Right kidney (tissue), 1 donor: ENCODE measurements at regions not wholly inside any gene's neighbourhood (a gene's known extent, or its start where the extent isn't known, plus 50 kb on each side); places are given as distances from the start of the nearest gene placed in this dataset.
"Not testable (repeated sequence)": the region's sequence is repeated elsewhere in the genome, so short reads cannot be mapped to it uniquely, and the experiment has no call there.

Experiments
- DNase-seq: peaks from one replicate; pipeline ENCODE4 v3.0.0-alpha.2; 2016

DNA sequence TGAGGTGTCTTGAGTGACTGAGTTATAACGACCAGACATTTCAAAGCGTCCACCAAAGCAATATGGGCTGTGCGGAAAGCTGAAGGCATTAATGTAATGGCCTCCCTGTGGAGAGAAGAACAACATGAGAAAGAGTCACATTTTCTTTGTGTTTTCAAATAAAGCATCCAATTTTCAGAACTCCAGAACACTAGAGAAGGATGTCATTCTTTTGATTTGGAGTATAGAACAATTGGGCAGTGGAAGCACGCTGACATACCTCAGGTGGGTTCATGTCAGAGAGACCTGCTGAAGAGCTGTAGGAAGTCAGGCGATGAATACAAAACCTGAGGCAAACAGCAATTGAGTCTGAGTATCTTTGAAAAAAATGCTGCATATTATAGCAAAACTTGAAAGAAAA, 556.5 kb downstream of the GABRG2 start:
- DNase-seq: no peak

DNA sequence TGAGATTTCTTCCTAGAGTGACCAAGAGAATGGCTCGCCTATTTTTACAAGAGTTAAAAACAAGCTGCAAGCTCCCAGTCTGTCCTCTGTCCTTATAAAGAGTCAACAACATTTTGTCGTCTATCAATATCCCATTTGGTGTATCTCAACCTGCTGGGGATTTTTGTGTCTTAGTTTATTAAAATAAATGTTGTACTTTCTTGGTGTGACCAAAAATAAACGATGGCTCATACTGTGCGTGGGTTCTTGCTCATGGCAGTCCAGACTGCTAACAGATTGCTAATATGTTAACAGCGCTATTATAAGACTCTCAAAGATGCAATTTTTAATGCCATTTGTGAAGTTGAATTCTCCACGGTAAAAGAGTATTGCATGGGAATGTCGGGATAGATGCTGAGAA, 569.9 kb downstream of the GABRG2 start:
- DNase-seq: no peak

DNA sequence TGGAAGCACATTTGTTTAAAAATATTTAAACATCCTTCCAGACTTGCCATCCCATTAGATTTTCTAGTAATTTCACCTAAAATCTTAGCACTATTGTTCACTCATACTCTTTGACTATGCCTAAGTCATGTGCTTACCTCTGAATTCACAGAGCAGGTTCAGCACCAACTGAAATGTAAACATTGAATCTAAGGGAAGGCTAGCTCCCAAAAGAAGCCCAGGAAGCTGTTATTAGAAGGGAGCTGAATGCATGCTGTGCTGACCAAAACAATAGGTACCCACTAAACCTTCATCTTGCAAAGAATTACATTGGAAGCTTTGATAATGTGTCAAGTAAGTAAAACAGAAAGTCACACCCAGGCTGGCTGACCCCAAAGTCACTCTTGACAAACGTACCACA, 571.3 kb downstream of the GABRG2 start:
- DNase-seq: no peak

DNA sequence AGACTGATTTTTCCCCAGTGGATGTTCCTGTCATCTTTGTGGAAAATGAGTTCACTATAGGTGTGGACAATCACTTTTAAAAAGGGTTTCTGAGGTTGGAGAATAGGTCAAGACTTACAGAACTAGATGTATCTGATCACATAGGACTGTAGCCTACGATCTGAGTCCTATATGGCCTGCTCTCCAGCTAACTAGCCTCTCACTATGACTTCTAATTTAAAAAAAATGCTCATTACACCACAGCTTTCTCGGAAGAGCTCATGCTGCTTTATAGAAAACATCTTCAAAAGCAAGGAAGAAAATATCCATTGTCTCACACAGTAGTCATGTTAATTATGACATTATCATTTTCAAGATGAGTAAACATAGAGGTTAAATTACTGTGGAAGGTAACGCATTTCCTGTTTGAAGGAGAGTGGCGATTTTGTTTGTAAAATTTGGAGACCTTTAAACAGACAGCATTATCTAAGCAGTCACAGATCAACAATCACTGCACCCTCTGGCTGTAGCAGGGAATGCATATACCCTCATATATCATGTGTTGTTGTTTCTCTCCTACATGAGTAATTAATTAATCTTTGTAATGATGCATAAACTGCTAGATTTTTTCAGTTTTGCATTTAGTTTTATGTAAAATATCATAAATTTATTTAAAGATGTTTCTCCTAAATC, 573.7 kb downstream of the GABRG2 start:
- DNase-seq: no peak

DNA sequence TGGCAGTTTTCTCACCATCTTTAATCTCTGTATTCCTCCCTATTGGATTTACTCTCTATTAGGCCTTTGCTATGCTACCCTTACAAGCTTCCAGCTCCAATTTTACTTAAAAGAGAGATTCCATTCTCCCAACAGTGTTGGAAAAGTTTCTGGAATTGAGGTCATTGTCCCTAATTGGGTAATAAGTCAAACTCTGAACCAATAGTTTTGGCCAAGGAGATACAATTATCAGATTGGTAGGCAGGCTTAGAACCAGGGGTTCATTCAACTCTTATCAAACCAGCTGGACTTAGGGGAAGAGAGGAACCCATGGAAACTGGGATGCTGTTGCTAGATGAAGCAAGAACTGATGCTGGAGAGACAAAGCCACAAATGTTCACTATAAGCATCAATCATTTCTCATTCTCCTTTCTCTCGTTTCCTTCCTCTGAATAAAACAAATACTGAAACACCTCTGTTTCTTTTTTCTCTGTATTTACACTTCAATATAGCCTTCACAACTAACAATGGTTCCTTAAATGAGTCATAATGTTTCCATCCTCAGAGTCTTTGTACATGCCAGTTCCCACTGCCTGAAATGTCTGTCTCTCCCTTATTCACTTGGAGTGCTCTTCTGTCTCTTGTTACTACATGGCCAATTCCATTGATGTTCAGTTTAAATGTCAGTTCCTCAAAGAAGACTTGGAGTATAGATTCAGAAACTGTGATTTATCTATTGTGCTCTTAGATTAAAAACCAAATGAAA, 587.3 kb downstream of the GABRG2 start:
- DNase-seq: no peak

DNA sequence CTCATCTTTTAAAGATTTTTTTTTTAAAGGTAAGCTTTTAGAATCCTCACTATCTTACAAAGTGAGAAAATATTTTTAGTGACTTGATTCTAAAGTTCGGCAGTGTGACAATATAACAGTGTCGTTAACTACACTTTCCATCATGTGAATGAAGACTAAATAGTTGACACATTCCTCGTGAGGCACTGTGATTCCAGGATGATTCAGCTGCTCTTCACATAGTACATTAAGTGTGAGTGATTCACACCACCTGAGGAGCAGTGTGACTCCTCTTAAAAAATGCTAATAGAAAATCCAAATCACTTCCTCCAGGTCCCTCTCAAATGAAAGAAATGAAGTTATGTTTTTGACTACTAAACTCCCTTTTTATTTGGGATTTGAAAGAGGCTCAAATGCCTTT, 589.5 kb downstream of the GABRG2 start:
- no peak for DNase-seq

DNA sequence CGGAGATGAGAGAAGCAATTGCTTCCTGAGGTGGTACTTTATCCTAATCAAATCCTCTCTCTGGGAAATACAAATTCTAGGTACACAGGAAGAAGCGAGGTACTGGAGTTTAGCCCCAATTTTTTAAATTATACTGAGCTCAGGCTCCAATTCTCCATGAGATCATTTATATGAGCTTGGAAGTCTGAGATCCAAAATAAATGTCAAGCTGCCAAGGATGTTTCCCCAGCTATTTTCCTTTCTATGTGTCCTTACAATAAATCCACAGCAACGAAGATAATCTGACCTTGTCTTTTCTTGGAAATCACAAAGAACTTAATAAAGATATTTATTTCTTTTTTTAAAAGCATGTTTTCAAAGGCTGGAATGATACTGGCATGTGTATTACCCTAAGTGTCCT, 597.3 kb downstream of the GABRG2 start:
- no peak for DNase-seq

DNA sequence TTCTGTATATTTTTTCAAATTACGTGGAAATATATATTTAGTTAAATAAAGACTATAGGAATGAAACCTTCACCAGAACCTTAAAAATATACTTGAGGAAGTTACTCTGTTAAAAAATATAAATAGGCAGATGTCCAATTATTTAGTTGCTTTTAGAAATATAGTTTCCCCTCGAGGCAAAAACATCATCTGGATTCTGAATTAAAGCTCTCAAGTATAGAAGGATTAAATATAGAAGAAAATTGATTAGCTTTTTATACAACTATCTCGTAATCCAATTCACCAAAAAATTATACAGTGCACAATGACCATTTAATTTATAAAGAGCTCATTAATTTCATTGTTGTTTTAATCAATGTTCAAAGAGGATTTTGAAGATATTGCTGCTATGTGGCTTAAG, 601.4 kb downstream of the GABRG2 start:
- DNase-seq: no peak

DNA sequence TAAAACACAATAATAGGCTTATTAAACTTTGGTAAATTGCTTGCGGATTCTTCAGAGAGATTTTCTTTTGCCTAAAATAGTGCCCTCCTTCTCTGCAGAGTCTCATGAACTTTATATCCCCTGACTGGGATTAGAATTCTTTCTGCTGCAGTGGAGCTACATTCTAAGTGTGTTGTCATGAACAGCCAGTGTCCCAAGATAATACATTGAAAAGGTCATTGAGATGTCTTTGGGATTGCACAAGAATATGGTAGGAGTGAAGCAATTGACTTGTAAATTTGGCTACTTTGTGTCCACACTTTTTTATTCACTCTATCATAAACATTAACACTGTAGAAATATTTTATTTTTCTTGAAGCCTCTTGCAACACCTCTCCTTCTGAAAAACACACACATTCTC, 604.5 kb downstream of the GABRG2 start:
- DNase-seq: no peak

DNA sequence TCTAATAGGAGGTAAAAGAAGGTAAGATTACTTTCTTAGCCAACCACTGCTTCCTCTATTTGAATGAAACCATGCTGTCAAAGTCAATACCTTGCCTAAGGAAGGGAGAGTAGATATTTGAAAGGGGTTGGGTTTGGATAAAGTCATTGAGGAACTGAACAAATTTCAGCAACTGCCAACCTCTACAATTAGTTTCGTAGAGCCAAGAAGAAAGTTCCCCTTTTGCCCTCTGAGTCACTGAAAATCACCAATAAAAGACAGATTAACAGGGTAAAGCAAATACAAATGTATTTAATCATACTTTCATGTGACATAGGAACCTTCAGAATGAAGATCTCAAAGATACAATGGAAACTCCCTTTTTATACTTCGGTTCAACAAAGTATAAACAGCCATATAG, 615.7 kb downstream of the GABRG2 start:
- DNase-seq: no peak

DNA sequence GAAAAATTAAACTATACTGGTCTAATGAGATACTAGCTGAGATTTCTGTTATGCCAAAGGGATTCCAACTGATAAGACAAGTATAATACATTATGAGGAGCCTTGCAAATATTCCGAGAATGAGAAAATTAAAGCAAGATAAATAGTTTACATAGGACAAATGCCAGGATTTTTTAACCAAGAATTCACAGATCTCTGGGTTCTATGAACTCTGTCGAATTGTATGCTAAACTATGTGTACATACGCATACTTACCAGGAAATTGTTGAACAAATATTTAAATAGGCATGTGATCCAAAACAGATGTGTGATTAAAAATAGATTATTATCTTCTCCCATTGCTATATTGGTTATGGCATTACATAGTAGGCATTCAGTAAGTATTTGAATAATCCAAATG, 616.6 kb downstream of the GABRG2 start:
- no peak for DNase-seq

DNA sequence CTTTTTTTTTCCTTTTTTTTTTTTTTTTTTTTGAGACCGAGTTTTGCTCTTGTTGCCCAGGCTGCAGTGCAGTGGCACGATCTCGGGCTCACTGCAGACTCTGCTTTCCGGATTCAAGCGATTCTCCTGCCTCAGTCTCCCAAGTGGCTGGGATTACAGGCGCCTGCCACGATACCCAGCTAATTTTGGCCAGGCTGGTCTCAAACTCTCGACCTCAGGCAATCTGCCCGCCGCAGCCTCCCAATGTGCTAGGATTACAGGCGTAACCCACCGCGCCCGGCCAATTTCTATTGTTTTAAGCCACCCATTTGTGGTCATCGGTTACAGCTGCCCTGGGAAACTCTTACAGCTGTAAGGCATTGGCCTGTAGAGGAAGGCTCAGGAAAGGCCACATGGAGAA, 617.7 kb downstream of the GABRG2 start:
- no peak for DNase-seq

DNA sequence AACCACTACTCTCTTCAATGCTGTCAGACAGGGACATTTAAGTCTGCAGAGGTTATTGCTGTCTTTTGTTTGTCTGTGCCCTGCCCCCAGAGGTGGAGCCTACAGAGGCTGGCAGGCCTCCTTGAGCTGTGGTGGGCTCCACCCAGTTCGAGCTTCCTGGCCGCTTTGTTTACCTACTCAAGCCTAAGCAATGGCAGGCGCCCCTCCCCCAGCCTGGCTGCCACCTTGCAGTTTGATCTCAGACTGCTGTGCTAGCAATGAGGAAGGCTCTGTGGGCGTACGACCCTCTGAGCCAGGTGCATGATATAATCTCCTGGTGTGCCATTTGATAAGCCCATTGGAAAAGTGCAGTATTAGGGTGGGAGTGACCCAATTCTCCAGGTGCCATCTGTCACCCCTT, 628.7 kb downstream of the GABRG2 start:
- DNase-seq: not testable (repeated sequence)

DNA sequence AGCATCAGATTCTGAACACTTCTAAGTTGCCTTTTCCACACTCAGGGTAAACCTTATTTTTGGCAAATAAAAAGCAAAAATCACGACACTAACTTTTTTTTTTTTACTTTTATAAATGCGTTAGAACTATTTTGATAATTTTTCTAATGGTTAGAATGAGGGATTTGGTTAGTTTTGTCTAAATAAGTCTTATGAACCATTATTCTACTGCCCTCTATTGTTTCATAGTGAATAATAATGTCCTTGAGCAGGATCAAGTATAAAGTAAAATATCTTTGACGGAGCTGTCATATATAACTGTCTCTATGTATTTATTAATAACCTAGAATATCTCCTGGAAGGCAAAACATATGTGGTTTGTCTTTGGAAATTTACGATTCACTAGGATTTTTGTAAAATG, 631.8 kb downstream of the GABRG2 start:
- DNase-seq: no peak

DNA sequence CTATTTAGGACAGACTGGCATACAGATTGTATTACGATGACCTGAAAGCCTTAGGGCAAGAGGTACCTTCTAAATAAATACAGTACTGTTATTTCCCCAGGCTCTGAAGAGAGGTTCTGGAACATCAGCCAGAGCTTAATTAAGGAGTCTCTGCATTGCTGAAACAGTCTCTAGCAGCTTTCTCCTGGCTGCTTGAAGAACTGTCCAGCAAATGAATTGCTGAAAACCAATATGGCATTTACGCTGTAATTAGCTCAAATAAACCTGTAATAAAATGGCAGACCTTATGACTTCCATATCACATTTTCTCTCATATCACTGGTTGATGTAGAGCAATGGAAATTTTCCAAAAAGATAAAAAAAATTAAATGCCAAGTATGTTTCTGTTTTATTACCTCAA, 636.3 kb downstream of the GABRG2 start:
- DNase-seq: no peak

DNA sequence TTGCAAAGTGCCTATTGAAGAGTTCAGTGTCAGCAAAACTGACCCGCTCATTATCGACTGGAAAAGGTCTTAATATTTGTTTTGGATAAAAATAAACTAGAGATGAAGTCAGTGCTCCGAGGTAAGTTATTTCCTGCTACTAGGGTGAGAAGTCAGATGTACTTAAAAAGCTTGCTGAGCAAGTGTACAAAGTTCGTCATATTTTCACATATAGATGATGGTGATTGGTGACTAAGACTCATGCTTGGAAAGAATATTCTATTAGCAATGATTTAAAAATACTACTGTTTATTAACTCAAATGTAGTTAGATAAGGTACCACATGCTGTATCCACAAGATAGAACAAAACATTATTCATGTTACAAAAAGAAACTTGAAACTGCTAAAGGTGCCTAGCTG, 643.7 kb downstream of the GABRG2 start:
- DNase-seq: no peak

DNA sequence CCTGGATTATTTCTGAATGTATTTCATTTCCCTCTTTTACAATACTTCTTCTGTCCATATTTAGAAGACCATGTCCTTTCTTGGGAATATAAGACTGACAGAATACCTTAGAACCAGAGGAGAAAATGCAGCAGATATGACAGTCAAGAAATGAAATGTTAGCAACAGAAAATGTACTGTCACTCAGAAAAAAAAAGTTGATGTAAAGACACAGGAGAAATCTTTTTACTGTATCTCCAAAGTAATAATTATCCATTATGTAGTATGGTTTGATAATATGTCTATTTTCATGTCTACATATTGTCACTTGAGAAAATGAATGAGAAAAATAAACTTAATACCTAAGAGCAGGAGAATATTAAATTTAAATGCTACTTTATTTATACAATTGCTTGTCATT, 652.1 kb downstream of the GABRG2 start:
- no peak for DNase-seq

DNA sequence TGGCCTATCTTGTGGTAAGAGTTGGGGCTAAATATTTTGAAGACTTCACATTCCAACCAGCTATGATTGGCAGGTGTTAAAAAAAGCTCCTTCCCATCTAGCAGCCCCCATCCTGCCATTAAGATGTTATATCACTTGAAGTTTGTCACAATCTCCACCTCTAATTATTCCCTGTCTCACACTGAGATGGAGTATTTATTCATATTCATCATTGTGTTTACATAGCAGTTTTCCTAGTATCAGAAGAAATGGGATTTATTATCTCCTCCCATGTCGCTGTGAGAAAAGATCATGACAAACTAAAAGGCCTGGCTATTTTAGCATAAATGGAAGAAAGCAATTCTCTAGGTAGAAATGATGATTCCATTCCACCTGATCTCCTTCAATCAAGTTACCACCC, 653.6 kb downstream of the GABRG2 start:
- DNase-seq: no peak

DNA sequence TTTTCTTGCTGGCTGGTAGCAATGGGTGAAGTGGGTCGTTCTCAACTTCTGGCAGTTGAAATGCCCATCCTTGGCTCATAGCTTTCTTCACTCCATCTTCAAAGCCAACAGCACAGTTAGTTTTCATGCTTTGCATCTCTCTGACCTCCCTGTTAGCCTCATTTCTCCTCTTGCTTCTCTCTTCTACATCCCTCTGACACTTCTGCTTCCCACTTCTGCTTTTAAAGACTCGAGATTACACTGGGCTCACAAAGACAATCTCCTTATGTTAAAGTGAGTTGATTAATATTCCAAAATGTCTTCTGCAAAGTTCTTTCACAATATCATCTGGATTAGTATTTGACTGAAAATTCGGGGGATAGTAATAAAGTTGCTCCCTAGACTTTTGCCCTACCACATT, 684.8 kb upstream of the CCNG1 start:
- no peak for DNase-seq

DNA sequence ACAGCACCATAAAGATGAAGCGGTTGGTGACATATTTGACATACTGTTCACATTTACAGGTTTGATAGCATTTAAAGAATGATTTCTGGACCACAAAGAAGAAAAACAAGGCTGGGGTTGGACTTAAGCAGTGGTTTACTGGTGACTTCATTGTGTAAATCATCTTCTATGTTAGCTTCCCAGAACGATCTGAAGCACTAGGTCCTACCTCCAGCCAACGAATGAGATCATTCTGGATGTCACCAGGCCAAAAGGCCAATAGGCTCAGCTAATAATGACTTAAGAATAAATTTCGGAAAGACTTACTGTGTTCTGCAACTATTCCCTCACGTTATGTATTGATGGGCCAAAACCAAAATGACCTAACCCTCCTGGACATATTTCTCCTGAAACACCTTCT, 675.3 kb upstream of the CCNG1 start:
- no peak for DNase-seq

DNA sequence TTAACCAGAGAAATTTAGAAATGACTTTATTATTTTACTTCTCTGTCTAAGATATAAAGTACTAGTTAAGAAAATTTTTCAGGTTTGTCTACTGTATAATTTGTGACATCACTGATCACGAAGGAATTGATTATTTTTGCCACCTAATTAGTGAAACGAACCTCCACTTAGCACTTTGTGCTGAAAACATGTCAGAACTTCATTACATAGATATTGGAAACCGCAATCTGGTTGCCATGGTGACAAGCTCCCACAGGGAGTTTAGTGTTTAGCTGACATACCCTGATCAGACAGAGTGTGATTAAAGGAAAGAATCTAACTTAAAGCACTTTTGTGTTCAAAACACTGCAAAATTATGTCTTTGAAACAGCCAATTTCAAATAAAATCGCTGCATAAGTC, 668.4 kb upstream of the CCNG1 start:
- no peak for DNase-seq

DNA sequence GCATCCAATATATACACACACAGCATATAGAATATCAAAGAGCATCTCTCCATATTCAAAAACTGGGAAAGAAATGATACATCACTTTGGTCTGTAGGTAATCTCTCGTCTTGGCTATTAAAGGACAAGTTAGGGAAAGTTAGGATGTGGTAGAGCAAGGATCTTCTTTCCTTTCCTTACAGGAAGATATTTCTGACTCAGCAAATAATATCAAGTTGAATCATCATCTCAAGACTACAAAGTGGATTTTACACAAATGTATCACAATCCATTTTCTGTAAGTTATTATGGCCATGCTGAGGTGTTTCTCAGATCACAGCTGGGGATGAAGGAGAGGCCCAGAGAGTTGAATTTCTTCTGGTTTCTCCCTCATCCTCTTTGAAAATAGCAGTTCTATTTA, 651.7 kb upstream of the CCNG1 start:
- no peak for DNase-seq

DNA sequence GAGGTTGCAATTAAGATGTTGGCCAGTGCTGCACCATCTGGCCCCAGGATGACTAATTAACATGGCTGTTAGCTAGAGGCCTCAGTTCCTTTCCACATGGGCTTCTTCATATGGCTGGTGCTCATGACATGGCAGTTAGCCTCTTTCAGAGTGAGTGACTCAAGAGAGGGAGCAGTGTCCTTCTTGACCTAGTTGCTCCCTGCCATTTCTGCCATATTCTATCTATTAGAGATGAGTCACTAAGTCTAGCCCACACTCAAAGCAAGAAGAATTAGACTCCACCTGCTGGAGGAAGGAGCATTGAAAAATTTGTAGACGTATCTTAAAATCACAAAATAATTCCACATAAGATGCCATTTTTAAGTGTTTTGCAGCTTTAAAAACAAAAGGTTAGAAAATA, 651.2 kb upstream of the CCNG1 start:
- DNase-seq: no peak

DNA sequence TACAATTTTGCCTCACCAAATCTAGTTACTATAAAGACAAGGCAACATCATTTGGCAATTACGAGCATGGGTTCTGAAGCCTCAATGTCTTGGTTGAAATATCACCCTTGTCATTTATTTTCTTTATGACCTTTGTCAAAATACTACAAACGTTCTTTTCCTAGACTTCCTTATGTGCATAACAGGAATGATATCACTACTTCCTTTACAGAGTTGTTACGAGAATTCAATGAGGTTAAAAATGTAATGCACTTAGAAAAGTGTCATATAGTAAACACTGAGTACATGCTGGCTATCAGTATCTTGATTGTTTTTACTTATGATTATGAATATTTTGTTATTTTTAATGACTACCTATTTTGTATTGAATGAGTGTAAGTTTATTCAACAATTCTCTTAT, 640.9 kb upstream of the CCNG1 start:
- DNase-seq: no peak

DNA sequence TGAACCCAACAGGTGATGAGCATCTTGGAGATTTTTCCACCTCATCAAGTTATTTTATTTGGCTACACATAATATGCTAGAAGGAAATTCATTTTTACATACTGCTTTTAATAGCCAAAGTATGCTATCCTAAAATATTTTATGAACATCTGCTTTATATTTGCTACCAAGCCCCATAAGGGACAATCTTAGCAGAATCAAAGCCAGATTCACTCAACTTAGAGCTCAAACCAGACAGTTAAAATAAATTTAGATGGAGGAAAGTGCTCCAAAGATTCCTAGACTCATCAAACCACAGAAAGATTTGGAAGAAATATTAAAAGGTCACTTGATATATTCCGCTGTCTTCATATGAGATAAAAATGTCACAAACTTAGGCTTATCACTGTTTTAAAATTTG, 637.1 kb upstream of the CCNG1 start:
- DNase-seq: no peak
